ENCODE measurements at regions not wholly inside any gene's neighbourhood (a gene's known extent, or its start where the extent isn't known, plus 50 kb on each side); places are given as distances from the start of the nearest gene placed in this dataset.

DNA sequence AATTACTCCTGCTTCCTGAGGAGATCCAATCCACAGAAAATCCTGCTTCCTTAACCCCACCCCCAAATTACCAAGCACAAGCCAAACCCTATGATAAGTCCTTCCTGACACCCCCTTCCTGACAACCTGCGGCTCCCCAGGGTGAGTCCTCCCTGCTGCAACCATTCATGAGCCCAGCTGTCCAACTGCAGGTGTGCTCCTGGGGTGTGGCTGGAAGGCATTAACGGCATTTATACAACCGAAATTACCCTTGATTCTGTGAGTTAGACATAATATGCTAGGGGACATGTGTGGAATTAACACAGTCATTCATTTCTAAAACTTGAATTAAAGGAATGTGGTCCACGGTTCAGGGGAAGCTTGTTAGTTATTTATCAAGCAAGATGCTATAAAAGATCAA lies 119.0 kb upstream of the ALKAL2 start:
- H3K4me1 ChIP-seq (ENCODE audit: control insufficient read depth, extremely low read depth, insufficient read depth, low read length), result no peaks in the 10 kb centered on the region
- TF ChIP-seq GATA2 (IDR thresholded peaks at IDR 0.05; ENCODE audit: insufficient read depth, insufficient read length, low read depth, low read length), result no peak
- peaks cover 4% of the 10 kb centered on the region for H3K9me3 ChIP-seq (replicated peaks; ENCODE audit: control insufficient read depth, insufficient read depth, low read length)
- FAIRE-seq (no peak), DNase-seq (ENCODE audit: low read depth, low spot score) (no peak)
- no peaks in the 10 kb centered on the region for H3K9me1 ChIP-seq (replicated peaks; ENCODE audit: control insufficient read depth, extremely low read depth, insufficient read depth, low read length)
- POLR2A ChIA-PET, result no interaction called here
- no peaks in the 10 kb centered on the region for H3K79me2 ChIP-seq (ENCODE audit: control insufficient read depth, insufficient read depth, low read length)
- no peak overlapping the region for H3K27ac ChIP-seq (ENCODE audit: insufficient read depth, low read depth, low read length)
- no peaks in the 10 kb centered on the region for H3K27me3 ChIP-seq (ENCODE audit: control insufficient read depth in 2 of 2, insufficient read depth in 2 of 2, low read length in 2 of 2)
- intact Hi-C loops (cut with micrococcal nuclease) (no loop called here), dilution Hi-C loops (cut with MboI; ENCODE audit: extremely low pct_ligation_motif_present, low sequenced_read_pairs) (no loop called here)
- no peaks in the 10 kb centered on the region for H3K36me3 ChIP-seq (ENCODE audit: control insufficient read depth in 2 of 2, extremely low read depth in 1 of 2, insufficient read depth in 2 of 2, low read length in 2 of 2)
- CTCF ChIA-PET, result no interaction called here
- H3K4me3 ChIP-seq (replicated peaks in 1 of 3; ENCODE audit: insufficient read depth in 1 of 3, low read depth in 1 of 3, low read length in 3 of 3), result no peak overlapping the region
- H3K9ac ChIP-seq (replicated peaks; ENCODE audit: extremely low read depth, insufficient read depth, low read length), result no peak overlapping the region
- no TSS peak for BruUV-seq (replicated peaks)
- no peak overlapping the region for H3K4me2 ChIP-seq (ENCODE audit: insufficient read depth, low read length)
- H4K20me1 ChIP-seq (replicated peaks; ENCODE audit: control insufficient read depth, extremely low read depth, insufficient read depth, low read length), result no peaks in the 10 kb centered on the region
- H2AFZ ChIP-seq (ENCODE audit: low read depth, low read length), result no peak overlapping the region

DNA sequence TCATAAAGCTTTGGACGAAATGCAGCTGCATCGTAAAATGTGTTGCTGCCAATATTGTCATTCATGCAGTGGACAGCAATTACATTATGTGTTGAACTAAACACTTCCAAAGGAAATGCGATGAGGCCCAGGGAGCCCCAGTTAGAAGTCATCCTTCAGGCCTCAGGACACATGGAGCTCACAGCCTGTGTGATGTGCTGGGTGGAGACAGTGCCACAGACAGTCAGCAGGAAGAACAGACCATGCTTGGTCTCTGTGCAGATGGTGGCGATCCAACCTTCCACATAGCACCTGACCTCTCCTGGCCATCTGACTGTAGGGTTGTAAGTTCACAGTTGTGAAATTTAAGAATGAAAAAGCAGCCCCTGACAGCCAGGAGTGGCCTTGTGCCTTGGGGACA lies 118.3 kb upstream of the ALKAL2 start:
- H2AFZ ChIP-seq (ENCODE audit: low read depth, low read length), result no peak overlapping the region
- no peaks in the 10 kb centered on the region for H3K36me3 ChIP-seq (ENCODE audit: control insufficient read depth in 2 of 2, extremely low read depth in 1 of 2, insufficient read depth in 2 of 2, low read length in 2 of 2)
- DNase-seq (ENCODE audit: low read depth, low spot score) (no peak), FAIRE-seq (no peak)
- dilution Hi-C loops (cut with MboI; ENCODE audit: extremely low pct_ligation_motif_present, low sequenced_read_pairs) (no loop called here), intact Hi-C loops (cut with micrococcal nuclease) (no loop called here)
- no peak overlapping the region for H3K4me2 ChIP-seq (ENCODE audit: insufficient read depth, low read length)
- no peak overlapping the region for H3K4me3 ChIP-seq (replicated peaks in 1 of 3; ENCODE audit: insufficient read depth in 1 of 3, low read depth in 1 of 3, low read length in 3 of 3)
- H3K4me1 ChIP-seq (ENCODE audit: control insufficient read depth, extremely low read depth, insufficient read depth, low read length), result no peaks in the 10 kb centered on the region
- ChIA-PET POLR2A (no interaction called here), CTCF (no interaction called here)
- no peaks in the 10 kb centered on the region for H3K27me3 ChIP-seq (ENCODE audit: control insufficient read depth in 2 of 2, insufficient read depth in 2 of 2, low read length in 2 of 2)
- H4K20me1 ChIP-seq (replicated peaks; ENCODE audit: control insufficient read depth, extremely low read depth, insufficient read depth, low read length), result no peaks in the 10 kb centered on the region
- H3K9me3 ChIP-seq (replicated peaks; ENCODE audit: control insufficient read depth, insufficient read depth, low read length), result peaks cover 4% of the 10 kb centered on the region
- TF ChIP-seq MYC (IDR thresholded peaks at IDR 0.05; ENCODE audit: low read depth, low read length), result no peak
- no peak for TF ChIP-seq GATA2 (IDR thresholded peaks at IDR 0.05; ENCODE audit: insufficient read depth, insufficient read length, low read depth, low read length)
- no peak for TF ChIP-seq MAX (IDR thresholded peaks at IDR 0.05; ENCODE audit: insufficient read depth, insufficient read length)
- TF ChIP-seq JUN (IDR thresholded peaks at IDR 0.05; ENCODE audit: borderline replicate concordance, insufficient read depth, insufficient read length, low read depth), result no peak
- no TSS peak for BruUV-seq (replicated peaks)
- H3K79me2 ChIP-seq (ENCODE audit: control insufficient read depth, insufficient read depth, low read length), result no peaks in the 10 kb centered on the region
- no peak overlapping the region for H3K9ac ChIP-seq (replicated peaks; ENCODE audit: extremely low read depth, insufficient read depth, low read length)
- no peak overlapping the region for H3K27ac ChIP-seq (ENCODE audit: insufficient read depth, low read depth, low read length)
- H3K9me1 ChIP-seq (replicated peaks; ENCODE audit: control insufficient read depth, extremely low read depth, insufficient read depth, low read length), result no peaks in the 10 kb centered on the region

Measured in endothelial cell of umbilical vein (primary cell).